SK-N-MC (cell line): ENCODE measurements at regions not wholly inside any gene's neighbourhood (a gene's known extent, or its start where the extent isn't known, plus 50 kb on each side); places are given as distances from the start of the nearest gene placed in this dataset.

ENCODE experiments used
- DNase-seq: peaks from one replicate; pipeline ENCODE4 v3.0.0-alpha.2; 2011; ENCODE audit warnings: low read depth, low spot score
- H3K27ac ChIP-seq: fragments of 200-600 bp; sonication (generic); 2 replicates; pipeline ENCODE4 v1.5.1; 2016; ENCODE audit warnings: mixed run types
- H3K36me3 ChIP-seq: fragments of 200-600 bp; sonication (generic); 2 replicates; pipeline ENCODE4 v1.6.1; 2017; ENCODE audit warnings: antibody characterized with exemption, low read length, mixed read lengths; ENCODE audit not compliant: insufficient read depth
- H3K4me3 ChIP-seq: fragments of 200-600 bp; sonication (generic); 2 replicates; pipeline ENCODE4 v1.5.1; 2016
- H3K9ac ChIP-seq: fragments of 200-600 bp; sonication (generic); 2 replicates; pipeline ENCODE4 v1.8.0; 2017; ENCODE audit warnings: mixed run types, mixed read lengths; ENCODE audit not compliant: insufficient read length
- H3K9me3 ChIP-seq: fragments of 200-600 bp; sonication (generic); 2 replicates; pipeline ENCODE4 v1.6.1; 2017; ENCODE audit warnings: low read depth, mild to moderate bottlenecking, antibody characterized with exemption, low read length, moderate library complexity, mixed read lengths
- EZH2 ChIP-seq: fragments of 200-600 bp; sonication (generic); IDR thresholded peaks from one replicate; pipeline ENCODE4 v1.6.1; 2017; ENCODE audit warnings: antibody characterized with exemption
- FOXP2 ChIP-seq: optimal IDR thresholded peaks from 2 replicates; pipeline ENCODE3; 2011; ENCODE audit warnings: mild to moderate bottlenecking, moderate library complexity; ENCODE audit not compliant: insufficient read depth; ENCODE audit errors: extremely low read length, control extremely low read depth
- POLR2AphosphoS5 ChIP-seq: IDR thresholded peaks from 2 replicates; pipeline ENCODE4 v1.6.1; 2012; ENCODE audit warnings: mild to moderate bottlenecking, low read depth, low read length, borderline replicate concordance

GRCh38 chr3:124562769-124563168 is 167.5 kb upstream of the UMPS start:
- H3K27ac ChIP-seq: no peak overlapping the region
- no peaks in the 10 kb centered on the region for H3K9me3 ChIP-seq
- H3K36me3 ChIP-seq: no peaks in the 10 kb centered on the region
- TF ChIP-seq FOXP2 (no peak), EZH2 (no peak), POLR2AphosphoS5 (no peak)
- no peak overlapping the region for H3K9ac ChIP-seq
- no peak overlapping the region for H3K4me3 ChIP-seq
- DNase-seq: no peak

DNA sequence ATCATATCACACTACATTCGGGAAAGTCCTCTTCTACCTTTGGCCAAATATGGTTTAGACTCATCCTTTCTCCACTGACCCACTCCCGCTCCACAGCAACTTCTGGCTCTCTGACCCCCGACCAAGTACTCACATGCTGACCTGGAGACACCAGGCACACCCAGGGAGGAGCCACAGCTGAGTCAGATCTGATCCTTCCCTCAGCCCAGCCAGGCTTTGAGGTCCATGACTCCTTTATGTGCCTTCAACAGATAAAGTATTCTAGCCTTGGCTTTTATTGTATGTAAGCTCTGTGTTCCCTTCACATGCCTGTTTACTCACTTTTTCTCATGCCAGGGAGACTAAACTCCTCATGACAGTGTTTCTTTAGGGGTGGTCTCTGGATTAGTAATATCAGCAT is 166.9 kb upstream of the UMPS start:
- H3K27ac ChIP-seq: no peak overlapping the region
- no peak for DNase-seq

DNA sequence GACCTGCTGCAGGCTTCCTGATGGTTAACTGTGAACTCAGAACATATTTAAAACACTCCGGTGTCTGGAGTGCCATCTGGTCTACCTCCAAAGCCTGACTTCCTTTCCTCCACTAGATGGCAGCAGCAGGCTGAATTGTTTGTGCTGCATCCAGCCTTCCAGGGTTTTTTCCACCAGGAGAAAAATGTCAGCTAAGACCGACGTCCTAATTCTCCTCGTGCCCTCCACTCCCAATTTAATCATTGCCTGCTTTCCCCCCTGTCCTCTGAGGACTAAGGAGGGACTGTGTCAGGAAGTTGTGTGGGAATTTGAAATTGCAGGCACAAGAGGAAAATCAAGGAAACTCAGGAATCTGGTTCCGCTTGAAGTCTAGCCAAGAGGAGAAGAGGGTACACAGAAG is 165.2 kb upstream of the UMPS start:
- TF ChIP-seq FOXP2: no peak
- no peak for TF ChIP-seq POLR2AphosphoS5
- no peak for TF ChIP-seq EZH2
- Histone ChIP-seq H3K36me3 (no peaks in the 10 kb centered on the region), H3K9me3 (no peaks in the 10 kb centered on the region), H3K27ac (no peak overlapping the region), H3K9ac (no peak overlapping the region), H3K4me3 (peak overlapping the region; percentile 52; the same call in 1 of the 2 replicates)
- peak; percentile 77 for DNase-seq

More for the DNA sequence above, 166.9 kb upstream of the UMPS start:
- Histone ChIP-seq H3K9ac (no peak overlapping the region), H3K36me3 (no peaks in the 10 kb centered on the region), H3K4me3 (no peak overlapping the region), H3K9me3 (no peaks in the 10 kb centered on the region)
- TF ChIP-seq FOXP2 (no peak), EZH2 (no peak), POLR2AphosphoS5 (no peak)

- no peak for DNase-seq
- Histone ChIP-seq H3K9ac (peak overlapping the region; percentile 38), H3K4me3 (no peak overlapping the region), H3K9me3 (no peaks in the 10 kb centered on the region), H3K27ac (no peak overlapping the region), H3K36me3 (no peaks in the 10 kb centered on the region)
- no peak for TF ChIP-seq EZH2
- no peak for TF ChIP-seq POLR2AphosphoS5
- TF ChIP-seq FOXP2: no peak
These were observed 164.7 kb upstream of the UMPS start for GRCh38 chr3:124565551-124565950.

- no peak overlapping the region for H3K27ac ChIP-seq
- H3K9me3 ChIP-seq: no peaks in the 10 kb centered on the region
- H3K4me3 ChIP-seq: no peak overlapping the region
- no peak for DNase-seq
- no peaks in the 10 kb centered on the region for H3K36me3 ChIP-seq
- TF ChIP-seq EZH2 (no peak), FOXP2 (no peak), POLR2AphosphoS5 (no peak)
- peak overlapping the region; percentile 7 for H3K9ac ChIP-seq
These were observed 163.6 kb upstream of the UMPS start for GRCh38 chr3:124566701-124567100.

DNA sequence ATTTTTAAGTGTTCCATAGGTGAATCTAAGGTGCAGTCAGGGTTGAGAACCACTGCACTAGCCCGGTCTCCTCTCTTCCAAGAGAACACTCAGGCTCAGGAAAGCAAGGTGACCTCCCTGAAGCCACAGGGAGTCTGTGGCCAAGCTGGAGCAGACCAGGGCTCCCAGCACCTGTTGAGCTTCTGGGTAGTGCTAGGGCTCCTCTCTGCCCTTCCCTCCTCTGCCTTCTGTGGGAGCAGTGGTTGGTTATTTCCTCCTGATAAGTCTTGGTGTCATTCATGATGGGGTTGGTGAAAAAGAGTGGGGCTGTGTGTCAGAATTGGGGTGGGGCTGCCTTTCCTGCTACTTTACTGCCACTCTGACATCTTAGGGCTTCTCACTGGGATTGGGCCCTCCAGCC is 163.1 kb upstream of the UMPS start:
- Histone ChIP-seq H3K36me3 (no peaks in the 10 kb centered on the region), H3K4me3 (no peak overlapping the region), H3K9me3 (no peaks in the 10 kb centered on the region), H3K27ac (no peak overlapping the region), H3K9ac (no peak overlapping the region)
- TF ChIP-seq POLR2AphosphoS5 (no peak), FOXP2 (no peak), EZH2 (no peak)
- DNase-seq: no peak

DNA sequence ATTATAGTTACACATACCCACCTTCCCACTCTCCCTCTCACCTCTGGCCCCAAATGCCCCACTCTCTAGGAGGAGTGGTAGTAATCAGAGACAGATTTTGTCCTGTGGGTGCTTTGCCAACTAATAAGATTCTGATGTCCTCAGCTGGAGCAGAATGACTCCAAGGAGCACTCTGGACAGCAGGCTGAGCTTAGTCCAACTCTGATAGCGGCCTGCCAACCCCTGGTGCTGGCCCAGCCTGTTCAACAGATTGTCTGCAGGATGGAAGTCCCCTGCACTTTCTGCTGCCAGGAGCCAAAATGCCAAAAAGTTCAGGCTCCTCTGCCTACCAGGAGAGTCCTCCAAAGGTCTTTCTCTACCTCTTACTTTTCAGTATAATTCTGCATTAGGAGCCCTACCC is 160.5 kb upstream of the UMPS start:
- H3K36me3 ChIP-seq: no peaks in the 10 kb centered on the region
- no peak overlapping the region for H3K27ac ChIP-seq
- H3K4me3 ChIP-seq: no peak overlapping the region
- TF ChIP-seq EZH2: no peak
- no peak for TF ChIP-seq POLR2AphosphoS5
- no peak for TF ChIP-seq FOXP2
- H3K9me3 ChIP-seq: no peaks in the 10 kb centered on the region
- H3K9ac ChIP-seq: no peak overlapping the region
- DNase-seq: no peak

- Histone ChIP-seq H3K4me3 (no peak overlapping the region), H3K36me3 (no peaks in the 10 kb centered on the region), H3K27ac (no peak overlapping the region), H3K9ac (no peak overlapping the region), H3K9me3 (no peaks in the 10 kb centered on the region)
- TF ChIP-seq EZH2 (no peak), FOXP2 (no peak), POLR2AphosphoS5 (no peak)
- no peak for DNase-seq
These were observed 160.0 kb upstream of the UMPS start for GRCh38 chr3:124570232-124570631.

GRCh38 chr3:124572851-124573405 is 157.3 kb upstream of the UMPS start:
- no peak overlapping the region for H3K9ac ChIP-seq
- no peak for TF ChIP-seq EZH2
- TF ChIP-seq POLR2AphosphoS5: no peak
- no peak for TF ChIP-seq FOXP2
- no peak overlapping the region for H3K27ac ChIP-seq
- no peaks in the 10 kb centered on the region for H3K9me3 ChIP-seq
- H3K36me3 ChIP-seq: no peaks in the 10 kb centered on the region
- H3K4me3 ChIP-seq: no peak overlapping the region
- DNase-seq: no peak
